Astrocyte of the hippocampus (primary cell): ENCODE measurements at regions not wholly inside any gene's neighbourhood (a gene's known extent, or its start where the extent isn't known, plus 50 kb on each side); places are given as distances from the start of the nearest gene placed in this dataset.
"Not testable (repeated sequence)": the region's sequence is repeated elsewhere in the genome, so short reads cannot be mapped to it uniquely, and the experiment has no call there.

Source experiments
- DNase-seq: peaks from one replicate; pipeline ENCODE4 v3.0.0; 2011; ENCODE audit warnings: low read depth, low spot score

GRCh38 chr2:142581491-142581890 lies 296.0 kb upstream of the KYNU start:
- DNase-seq: no peak

GRCh38 chr2:142580691-142581090 lies 296.8 kb upstream of the KYNU start:
- no peak for DNase-seq

- DNase-seq: no peak
Measured at GRCh38 chr2:142575561-142575960, 301.9 kb upstream of the KYNU start.

- DNase-seq: no peak
Measured at GRCh38 chr2:142574388-142574787, 303.1 kb upstream of the KYNU start.

- DNase-seq: no peak
Measured at GRCh38 chr2:142572346-142573132, 304.9 kb upstream of the KYNU start.

- DNase-seq: no peak
Measured at GRCh38 chr2:142571934-142572333, 305.5 kb upstream of the KYNU start.

GRCh38 chr2:142562900-142563299 lies 314.6 kb upstream of the KYNU start:
- DNase-seq: no peak

- no peak for DNase-seq
Measured at GRCh38 chr2:142561656-142562055, 315.8 kb upstream of the KYNU start.

- DNase-seq: peak; percentile 14
Measured at GRCh38 chr2:142557391-142557790, 320.1 kb upstream of the KYNU start.

GRCh38 chr2:142545999-142546398 lies 331.5 kb upstream of the KYNU start:
- DNase-seq: not testable (repeated sequence)

- peak; percentile 34 for DNase-seq
Measured at GRCh38 chr2:142545036-142545435, 332.4 kb upstream of the KYNU start.

GRCh38 chr2:142544173-142544572 lies 333.3 kb upstream of the KYNU start:
- no peak for DNase-seq

GRCh38 chr2:142542431-142542910 lies 335.0 kb upstream of the KYNU start:
- DNase-seq: no peak

GRCh38 chr2:142536966-142537365 lies 340.5 kb upstream of the KYNU start:
- DNase-seq: peak; percentile 5

GRCh38 chr2:142536492-142536891 lies 341.0 kb upstream of the KYNU start:
- peak; percentile 45 for DNase-seq

GRCh38 chr2:142535311-142535710 lies 342.2 kb upstream of the KYNU start:
- no peak for DNase-seq

- no peak for DNase-seq
Measured at GRCh38 chr2:142533177-142533576, 344.3 kb upstream of the KYNU start.

- DNase-seq: peak; percentile 20
Measured at GRCh38 chr2:142531377-142531776, 346.1 kb upstream of the KYNU start.

GRCh38 chr2:142525720-142526119 lies 351.7 kb upstream of the KYNU start:
- no peak for DNase-seq

GRCh38 chr2:142521492-142521891 lies 356.0 kb upstream of the KYNU start:
- no peak for DNase-seq

GRCh38 chr2:142515493-142515892 lies 362.0 kb upstream of the KYNU start:
- DNase-seq: no peak

GRCh38 chr2:142509401-142509800 lies 368.1 kb upstream of the KYNU start:
- no peak for DNase-seq

GRCh38 chr2:142504754-142505153 lies 372.7 kb upstream of the KYNU start:
- no peak for DNase-seq

GRCh38 chr2:142502402-142502801 lies 371.6 kb upstream of the LRP1B start:
- no peak for DNase-seq
